ENCODE measurements at regions not wholly inside any gene's neighbourhood (a gene's known extent, or its start where the extent isn't known, plus 50 kb on each side); places are given as distances from the start of the nearest gene placed in this dataset.
A peak's percentile ranks its signal among the peaks of the same experiment; 100 is the strongest.
"Not testable (repeated sequence)": the region's sequence is repeated elsewhere in the genome, so short reads cannot be mapped to it uniquely, and the experiment has no call there.

- no peak for DNase-seq
Measured at GRCh38 chr18:43819873-43820272, 542.6 kb upstream of the SYT4 start.

GRCh38 chr18:43825768-43826167 lies 548.5 kb upstream of the SYT4 start:
- no peak for DNase-seq

GRCh38 chr18:43826215-43826614 lies 548.9 kb upstream of the SYT4 start:
- DNase-seq, result no peak

GRCh38 chr18:43827311-43827710 lies 550.0 kb upstream of the SYT4 start:
- no peak for DNase-seq

- DNase-seq, result no peak
Measured at GRCh38 chr18:43830303-43830702, 553.0 kb upstream of the SYT4 start.

- no peak for DNase-seq
Measured at GRCh38 chr18:43830947-43831346, 553.7 kb upstream of the SYT4 start.

- no peak for DNase-seq
Measured at GRCh38 chr18:43846299-43846698, 569.0 kb upstream of the SYT4 start.

- peak; percentile 34 for DNase-seq
Measured at GRCh38 chr18:43847164-43848091, 570.1 kb upstream of the SYT4 start.

- DNase-seq, result not testable (repeated sequence)
Measured at GRCh38 chr18:43849831-43850230, 572.5 kb upstream of the SYT4 start.

GRCh38 chr18:43855376-43855775 lies 578.1 kb upstream of the SYT4 start:
- no peak for DNase-seq

GRCh38 chr18:43863180-43863579 lies 585.9 kb upstream of the SYT4 start:
- no peak for DNase-seq

GRCh38 chr18:43866696-43867095 lies 589.4 kb upstream of the SYT4 start:
- DNase-seq, result no peak

GRCh38 chr18:43868497-43868995 lies 591.3 kb upstream of the SYT4 start:
- no peak for DNase-seq

GRCh38 chr18:43869451-43870008 lies 592.2 kb upstream of the SYT4 start:
- DNase-seq, result peak; percentile 90

- DNase-seq, result peak; percentile 27
Measured at GRCh38 chr18:43870626-43871025, 593.3 kb upstream of the SYT4 start.

- no peak for DNase-seq
Measured at GRCh38 chr18:43875511-43875910, 598.2 kb upstream of the SYT4 start.

- DNase-seq, result peak; percentile 37
Measured at GRCh38 chr18:43876286-43876685, 599.0 kb upstream of the SYT4 start.

- no peak for DNase-seq
Measured at GRCh38 chr18:43876748-43877147, 599.5 kb upstream of the SYT4 start.

- DNase-seq, result no peak
Measured at GRCh38 chr18:43877616-43878321, 600.5 kb upstream of the SYT4 start.

GRCh38 chr18:43879415-43879814 lies 602.1 kb upstream of the SYT4 start:
- DNase-seq, result no peak

GRCh38 chr18:43882358-43883055 lies 605.2 kb upstream of the SYT4 start:
- peak; percentile 33 for DNase-seq

- DNase-seq, result no peak
Measured at GRCh38 chr18:43883886-43884285, 606.6 kb upstream of the SYT4 start.

- DNase-seq, result no peak
Measured at GRCh38 chr18:43886341-43886740, 609.1 kb upstream of the SYT4 start.
